Calu3 (cell line): ENCODE measurements at regions not wholly inside any gene's neighbourhood (a gene's known extent, or its start where the extent isn't known, plus 50 kb on each side); places are given as distances from the start of the nearest gene placed in this dataset.

ENCODE experiments used
- BruUV-seq: library from RNA; stranded (reverse); fragments of 400-500 nt; replicated peaks from 2 replicates; lab custom pipeline; 2021; lab: Mats Ljungman, UMichigan
- CTCF ChIA-PET: fragments of 300-600 bp; sonication (Branson Sonifier 250); formaldehyde crosslinking; loops from one replicate; lab custom pipeline; 2022; ENCODE audit warnings: antibody characterized with exemption; lab: Charles Lee
- DNase-seq: peaks from one replicate; pipeline ENCODE4 v3.0.0; 2022
- H3K27ac Mint-ChIP-seq: one replicate; pipeline ENCODE4 v1.8.0; 2022; ENCODE audit warnings: mixed read lengths; ENCODE audit not compliant: unreplicated experiment
- H3K27me3 Mint-ChIP-seq: one replicate; pipeline ENCODE4 v1.8.0; 2022; ENCODE audit warnings: mixed read lengths; ENCODE audit not compliant: unreplicated experiment
- H3K36me3 Mint-ChIP-seq: one replicate; pipeline ENCODE4 v1.8.0; 2022; ENCODE audit warnings: mild to moderate bottlenecking, moderate library complexity, mixed read lengths; ENCODE audit not compliant: insufficient read depth, unreplicated experiment
- H3K4me1 Mint-ChIP-seq: one replicate; pipeline ENCODE4 v1.8.0; 2022; ENCODE audit warnings: mild to moderate bottlenecking, low read depth, mixed read lengths; ENCODE audit not compliant: unreplicated experiment
- H3K4me3 Mint-ChIP-seq: one replicate; pipeline ENCODE4 v1.8.0; 2022; ENCODE audit warnings: mild to moderate bottlenecking, low read depth, moderate library complexity, mixed read lengths; ENCODE audit not compliant: unreplicated experiment
- H3K9me3 Mint-ChIP-seq: one replicate; pipeline ENCODE4 v1.8.0; 2022; ENCODE audit warnings: low read depth, mixed read lengths; ENCODE audit not compliant: unreplicated experiment
- intact Hi-C: fragments of 100-400 bp; cut with micrococcal nuclease; formaldehyde crosslinking; loops from one replicate; pipeline ENCODE4 v1.10.0; 2022; ENCODE audit not compliant: unreplicated experiment
- TF ChIP-seq, protein P1 (sequence below): fragments of 200-600 bp; IDR thresholded peaks from one replicate; pipeline ENCODE4 v1.8.0; 2022; ENCODE audit warnings: antibody characterized with exemption; ENCODE audit not compliant: unreplicated experiment

DNA sequence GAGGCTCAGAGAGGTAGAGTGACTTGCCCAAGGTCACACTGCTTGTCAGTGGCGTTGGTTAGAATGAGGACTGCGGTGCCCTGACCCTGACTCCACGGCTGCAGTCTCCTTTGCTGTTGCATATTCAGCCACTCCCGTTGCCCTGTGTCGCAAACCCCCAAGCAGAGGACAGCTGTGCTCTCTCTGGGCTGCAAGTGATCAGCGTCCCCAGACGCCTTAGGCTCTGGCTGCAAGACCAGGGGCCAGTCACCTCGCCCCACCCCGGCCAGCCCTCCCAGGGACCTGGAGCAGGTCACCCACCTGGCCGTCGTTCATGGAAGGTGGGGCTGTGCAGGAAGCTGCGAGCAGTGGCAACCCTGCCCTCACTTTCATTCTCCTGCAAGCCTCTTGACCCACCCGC lies 51.7 kb upstream of the NANOS1 start:
- Mint-ChIP-seq H3K9me3 (peaks cover 7% of the 10 kb centered on the region), H3K4me1 (no peaks in the 10 kb centered on the region), H3K36me3 (no peaks in the 10 kb centered on the region), H3K27me3 (no peaks in the 10 kb centered on the region), H3K4me3 (no peak overlapping the region), H3K27ac (no peak overlapping the region)
- intact Hi-C loops: no loop called here
- TF ChIP-seq, protein P1, sequence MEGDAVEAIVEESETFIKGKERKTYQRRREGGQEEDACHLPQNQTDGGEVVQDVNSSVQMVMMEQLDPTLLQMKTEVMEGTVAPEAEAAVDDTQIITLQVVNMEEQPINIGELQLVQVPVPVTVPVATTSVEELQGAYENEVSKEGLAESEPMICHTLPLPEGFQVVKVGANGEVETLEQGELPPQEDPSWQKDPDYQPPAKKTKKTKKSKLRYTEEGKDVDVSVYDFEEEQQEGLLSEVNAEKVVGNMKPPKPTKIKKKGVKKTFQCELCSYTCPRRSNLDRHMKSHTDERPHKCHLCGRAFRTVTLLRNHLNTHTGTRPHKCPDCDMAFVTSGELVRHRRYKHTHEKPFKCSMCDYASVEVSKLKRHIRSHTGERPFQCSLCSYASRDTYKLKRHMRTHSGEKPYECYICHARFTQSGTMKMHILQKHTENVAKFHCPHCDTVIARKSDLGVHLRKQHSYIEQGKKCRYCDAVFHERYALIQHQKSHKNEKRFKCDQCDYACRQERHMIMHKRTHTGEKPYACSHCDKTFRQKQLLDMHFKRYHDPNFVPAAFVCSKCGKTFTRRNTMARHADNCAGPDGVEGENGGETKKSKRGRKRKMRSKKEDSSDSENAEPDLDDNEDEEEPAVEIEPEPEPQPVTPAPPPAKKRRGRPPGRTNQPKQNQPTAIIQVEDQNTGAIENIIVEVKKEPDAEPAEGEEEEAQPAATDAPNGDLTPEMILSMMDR: no peak
- BruUV-seq: no TSS peak
- DNase-seq: no peak
- CTCF ChIA-PET: interaction anchor here (0.5 to 1.1 kb wide), 2 partner anchors 52 to 89 kb away, joined by 9 to 10 read pairs; partner anchors contain the start of gene NANOS1

DNA sequence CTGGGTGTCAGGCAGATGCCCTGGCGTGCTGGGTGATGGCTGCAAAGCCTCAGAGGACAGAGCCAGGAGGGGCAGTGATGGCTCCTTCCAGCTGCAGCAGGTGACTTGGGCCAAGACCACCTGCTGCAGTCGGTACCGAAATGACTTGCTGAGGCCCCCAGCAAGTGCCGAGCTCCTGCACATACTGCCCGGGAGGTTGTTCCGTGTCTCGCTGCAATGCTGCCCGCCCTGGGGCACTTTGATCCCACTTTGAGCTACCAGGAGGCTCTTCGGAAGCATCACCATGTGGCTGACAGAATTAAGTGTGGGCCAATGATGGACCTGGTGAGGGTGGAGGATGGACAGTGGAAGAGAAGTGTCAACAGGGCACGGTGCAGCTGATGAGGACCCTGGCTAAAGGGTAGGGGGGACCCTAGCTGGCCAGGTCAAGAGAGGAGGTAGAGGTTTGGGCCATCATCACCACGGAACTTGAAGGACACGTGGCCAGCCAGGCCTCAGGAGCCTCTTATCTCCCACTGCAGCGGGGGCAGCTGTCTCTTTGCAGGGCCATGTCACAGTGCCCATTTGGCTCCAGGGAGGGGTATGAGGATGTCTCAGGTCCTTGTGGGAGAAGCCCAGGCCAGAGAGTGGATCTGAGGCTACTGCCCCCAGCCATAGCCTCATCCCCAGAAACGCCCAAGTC lies 51.1 kb upstream of the NANOS1 start:
- no TSS peak for BruUV-seq
- TF ChIP-seq, protein P1: no peak
- H3K27ac Mint-ChIP-seq: no peak overlapping the region
- CTCF ChIA-PET: interaction anchor here (0.5 to 1.1 kb wide), 2 partner anchors 51 to 88 kb away, joined by 9 to 10 read pairs; partner anchors contain the start of gene NANOS1
- no peaks in the 10 kb centered on the region for H3K27me3 Mint-ChIP-seq
- H3K4me1 Mint-ChIP-seq: no peaks in the 10 kb centered on the region
- no peak overlapping the region for H3K4me3 Mint-ChIP-seq
- intact Hi-C loops: no loop called here
- no peaks in the 10 kb centered on the region for H3K36me3 Mint-ChIP-seq
- peaks cover 2% of the 10 kb centered on the region for H3K9me3 Mint-ChIP-seq
- no peak for DNase-seq

DNA sequence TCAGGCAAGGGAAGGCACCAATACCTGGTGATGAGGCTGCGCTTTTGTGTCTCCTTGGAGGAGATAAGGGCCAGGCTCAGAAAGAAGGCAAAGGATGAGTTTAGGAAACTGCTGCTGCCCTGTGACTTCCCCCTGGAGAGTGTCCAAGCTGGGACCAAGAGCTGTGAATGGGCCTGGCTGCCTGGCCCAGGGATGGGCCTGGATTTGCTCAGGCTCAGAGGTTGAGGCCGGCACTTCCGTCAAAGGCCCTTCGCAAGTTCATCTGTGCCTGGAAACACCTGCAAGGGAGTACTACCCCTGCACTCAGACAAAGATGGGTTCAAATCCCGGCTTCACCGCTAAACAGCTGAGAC lies 50.5 kb upstream of the NANOS1 start:
- DNase-seq: no peak
- Mint-ChIP-seq H3K9me3 (no peaks in the 10 kb centered on the region), H3K27me3 (no peaks in the 10 kb centered on the region), H3K4me3 (no peak overlapping the region), H3K27ac (no peak overlapping the region), H3K36me3 (no peaks in the 10 kb centered on the region), H3K4me1 (no peaks in the 10 kb centered on the region)
- BruUV-seq: no TSS peak
- intact Hi-C loops: no loop called here
- CTCF ChIA-PET: interaction anchor here (1.1 kb wide), 1 partner anchor 50 kb away, joined by 10 read pairs; the partner anchor contains the start of gene NANOS1
- TF ChIP-seq, protein P1: no peak

DNA sequence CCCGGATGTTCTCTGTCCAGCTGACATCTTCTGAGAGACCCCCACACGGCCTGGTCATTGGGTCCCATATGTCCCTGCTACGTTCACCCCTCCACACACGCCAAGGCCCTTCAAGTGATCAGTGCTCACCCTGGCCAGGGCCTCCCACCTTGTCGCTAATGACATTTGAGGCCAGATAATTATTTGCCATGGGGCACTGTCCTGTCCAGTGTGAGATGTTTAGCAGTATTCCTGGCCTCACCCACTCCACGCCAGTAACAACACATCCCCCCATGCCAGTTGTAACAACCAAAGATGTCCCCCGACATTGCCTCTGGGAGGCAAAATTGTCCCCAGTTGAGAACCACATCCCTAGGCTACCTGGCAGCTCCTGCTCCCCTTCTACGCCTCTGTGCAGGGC lies 49.9 kb upstream of the NANOS1 start:
- Mint-ChIP-seq H3K4me1 (no peaks in the 10 kb centered on the region), H3K27me3 (no peaks in the 10 kb centered on the region), H3K4me3 (no peak overlapping the region), H3K9me3 (no peaks in the 10 kb centered on the region), H3K27ac (no peak overlapping the region), H3K36me3 (no peaks in the 10 kb centered on the region)
- CTCF ChIA-PET: interaction anchor here (0.7 kb wide), 1 partner anchor 634 kb away, joined by 3 read pairs; no protein-coding TSS in a partner anchor
- TF ChIP-seq, protein P1: no peak
- BruUV-seq: no TSS peak
- intact Hi-C loops: no loop called here
- DNase-seq: no peak
